IMR-90 (cell line): ENCODE measurements at regions not wholly inside any gene's neighbourhood (a gene's known extent, or its start where the extent isn't known, plus 50 kb on each side); places are given as distances from the start of the nearest gene placed in this dataset.

Experiments
- ATAC-seq: fragments of 200-7000 bp; cut with Tn5 transposase; 2 replicates; pipeline ENCODE4 v1.9.1; 2020; ENCODE audit warnings: low read depth, mild to moderate bottlenecking, moderate library complexity
- BruUV-seq: library from RNA; stranded (reverse); fragments of 400-500 nt; replicated peaks from 2 replicates; lab custom pipeline; 2021; lab: Mats Ljungman, UMichigan
- CTCF ChIA-PET: fragments of 300-600 bp; formaldehyde crosslinking; extraction: SDS; loops from one replicate; lab custom pipeline; 2021; ENCODE audit warnings: antibody characterized with exemption; lab: Yijun Ruan, JAX
- POLR2A ChIA-PET: fragments of 300-600 bp; sonication (Branson Sonifier 250); formaldehyde crosslinking; loops from one replicate; lab custom pipeline; 2022; ENCODE audit warnings: antibody characterized with exemption; ENCODE audit not compliant: unreplicated experiment; lab: Charles Lee
- DNase-seq: peaks from one replicate; pipeline ENCODE4 v3.0.0; 2013
- H2AFZ ChIP-seq: replicated peaks from 2 replicates; pipeline ENCODE3; 2013; ENCODE audit warnings: low read length, mild to moderate bottlenecking; ENCODE audit not compliant: poor library complexity
- H2AK5ac ChIP-seq: 2 replicates; pipeline ENCODE4 v1.6.1; 2013; ENCODE audit warnings: low read depth, low read length, inconsistent platforms
- H2AK9ac ChIP-seq: replicated peaks from 2 replicates; pipeline ENCODE3; 2013; ENCODE audit warnings: mild to moderate bottlenecking, low read depth, low read length, moderate library complexity; ENCODE audit not compliant: poor library complexity
- H2BK120ac ChIP-seq: 2 replicates; pipeline ENCODE4 v1.6.1; 2013; ENCODE audit warnings: low read depth, low read length, inconsistent platforms
- H2BK15ac ChIP-seq: 3 replicates; pipeline ENCODE4 v1.6.1; 2013; ENCODE audit warnings: low read depth, low read length, inconsistent platforms
- H2BK20ac ChIP-seq: 2 replicates; pipeline ENCODE4 v1.6.1; 2013; ENCODE audit warnings: low read depth, mild to moderate bottlenecking, inconsistent platforms, low read length, moderate library complexity
- H2BK5ac ChIP-seq: 2 replicates; pipeline ENCODE4 v1.6.1; 2013; ENCODE audit warnings: mild to moderate bottlenecking, low read depth, low read length, inconsistent platforms; ENCODE audit not compliant: poor library complexity, severe bottlenecking
- H3K14ac ChIP-seq: replicated peaks from 2 replicates; pipeline ENCODE4 v1.6.1; 2013; ENCODE audit warnings: low read depth, low read length, inconsistent platforms
- H3K18ac ChIP-seq: 2 replicates; pipeline ENCODE4 v1.6.1; 2013; ENCODE audit warnings: low read depth, low read length, control low read depth
- H3K23ac ChIP-seq: 2 replicates; pipeline ENCODE4 v1.6.1; 2013; ENCODE audit warnings: low read depth, low read length, inconsistent platforms
- H3K27ac ChIP-seq: 2 replicates; pipeline ENCODE4 v1.5.1; 2013; ENCODE audit warnings: mild to moderate bottlenecking, control low read depth, low read length; ENCODE audit not compliant: insufficient read depth
- H3K27me3 ChIP-seq: 2 replicates; pipeline ENCODE4 v1.6.1; 2013; ENCODE audit warnings: low read length; ENCODE audit not compliant: control insufficient read depth, insufficient read depth
- H3K36me3 ChIP-seq: 2 replicates; pipeline ENCODE4 v1.6.1; 2013; ENCODE audit warnings: low read length, mixed read lengths; ENCODE audit not compliant: control insufficient read depth, insufficient read depth
- H3K4ac ChIP-seq: 2 replicates; pipeline ENCODE4 v1.6.1; 2013; ENCODE audit warnings: low read depth, low read length, inconsistent platforms
- H3K4me1 ChIP-seq: 2 replicates; pipeline ENCODE4 v1.6.1; 2013; ENCODE audit warnings: low read length, mixed read lengths; ENCODE audit not compliant: control insufficient read depth, insufficient read depth
- H3K4me2 ChIP-seq: 2 replicates; pipeline ENCODE4 v1.6.1; 2013; ENCODE audit warnings: low read depth, mild to moderate bottlenecking, control low read depth, low read length, moderate library complexity
- H3K4me3 ChIP-seq: 2 replicates; pipeline ENCODE4 v1.5.1; 2013; ENCODE audit warnings: low read depth, mild to moderate bottlenecking, control low read depth, low read length, moderate library complexity; ENCODE audit not compliant: insufficient read depth
- H3K56ac ChIP-seq: 2 replicates; pipeline ENCODE4 v1.6.1; 2013; ENCODE audit warnings: low read length, inconsistent platforms; ENCODE audit not compliant: insufficient read depth; ENCODE audit errors: extremely low read depth
- H3K79me1 ChIP-seq, 2 experiments: 2 replicates each; pipeline ENCODE4 v1.6.1; 2013; ENCODE audit warnings: low read length in 2 of 2, inconsistent platforms in 1 of 2, low read depth in 1 of 2
- H3K9ac ChIP-seq: 2 replicates; pipeline ENCODE4 v1.6.1; 2013; ENCODE audit warnings: low read depth, low read length, control low read depth
- H3K9me1 ChIP-seq: 2 replicates; pipeline ENCODE4 v1.6.1; 2013; ENCODE audit warnings: low read length, inconsistent platforms; ENCODE audit not compliant: insufficient read depth
- H3K9me3 ChIP-seq: 2 replicates; pipeline ENCODE4 v1.6.1; 2013; ENCODE audit warnings: low read length; ENCODE audit not compliant: control insufficient read depth, insufficient read depth
- H4K20me1 ChIP-seq: 2 replicates; pipeline ENCODE4 v1.6.1; 2013; ENCODE audit warnings: low read length, inconsistent platforms; ENCODE audit not compliant: insufficient read depth
- H4K5ac ChIP-seq: 2 replicates; pipeline ENCODE4 v1.6.1; 2013; ENCODE audit warnings: mild to moderate bottlenecking, low read depth, low read length, control low read depth
- H4K8ac ChIP-seq, 2 experiments: 2 replicates each; pipeline ENCODE4 v1.6.1; 2013; ENCODE audit warnings: low read depth in 2 of 2, low read length in 2 of 2, control low read depth in 1 of 2, inconsistent platforms in 1 of 2
- H4K91ac ChIP-seq: 2 replicates; pipeline ENCODE4 v1.6.1; 2013; ENCODE audit warnings: low read depth, low read length, inconsistent platforms; ENCODE audit not compliant: insufficient read depth
- BHLHE40 ChIP-seq: fragments of 150-350 bp; IDR thresholded peaks from 2 replicates; pipeline ENCODE4 v1.6.1; 2016; ENCODE audit warnings: mild to moderate bottlenecking, low read depth, low read length
- MAZ ChIP-seq: IDR thresholded peaks from 2 replicates; pipeline ENCODE4 v1.6.1; 2012; ENCODE audit warnings: low read depth, mild to moderate bottlenecking, low read length, improper control_type of control experiment, moderate library complexity, borderline replicate concordance
- RFX5 ChIP-seq: IDR thresholded peaks from 2 replicates; pipeline ENCODE4 v1.8.0; 2012; ENCODE audit warnings: low read depth, mild to moderate bottlenecking, low read length, moderate library complexity
- WGBS, 2 experiments: methylation state at CpG; one replicate each; pipeline versions ENCODE4 v1.1.5 to v1.1.7; 2013; ENCODE audit warnings: missing lambda C conversion rate in 2 of 2; ENCODE audit not compliant: insufficient read length in 1 of 2; ENCODE audit errors: extremely low coverage in 2 of 2; 5-methylcytosine and 5-hydroxymethylcytosine counted together
- dilution Hi-C: fragments of 300-500 bp; cut with HindIII; formaldehyde crosslinking; loops from one replicate; pipeline ENCODE4 v1.14.3; 2018; ENCODE audit warnings: low sequenced_read_pairs; ENCODE audit not compliant: unreplicated experiment
- in situ Hi-C: fragments of 300-500 bp; cut with MboI; formaldehyde crosslinking; loops from 3 replicates; pipeline ENCODE4 v1.14.3; 2019; ENCODE audit warnings: low sequenced_read_pairs, inconsistent platforms, mixed read lengths
- intact Hi-C: fragments of 100-400 bp; cut with micrococcal nuclease; formaldehyde crosslinking; loops from 2 replicates; pipeline ENCODE4 v1.10.0; 2022

DNA sequence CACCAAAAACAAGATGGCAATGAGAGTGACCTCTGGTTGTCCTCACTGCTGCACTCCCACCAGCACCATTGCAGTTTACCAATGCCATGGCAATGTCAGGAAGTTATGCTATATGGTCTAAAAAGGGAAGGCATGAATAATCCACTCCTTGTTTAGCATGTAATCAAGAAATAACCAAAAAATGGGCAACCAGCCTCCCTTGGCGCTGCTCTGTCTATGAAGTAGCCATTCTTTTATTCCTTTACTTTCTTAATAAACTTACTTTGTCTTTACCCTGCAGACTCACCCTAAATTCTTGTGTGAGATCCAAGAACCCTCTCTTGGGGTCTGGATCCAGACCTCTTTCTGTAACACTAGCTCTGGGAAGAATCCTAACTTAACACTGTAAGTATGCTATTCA, 127.4 kb upstream of the IFNE start:
- WGBS, 2 experiments = no CpG with 5 or more reads among the region's 1 CpG
- H3K4me3 ChIP-seq = no peak overlapping the region
- H2BK20ac ChIP-seq = no peak overlapping the region
- no peak overlapping the region for H2BK5ac ChIP-seq
- H3K4me2 ChIP-seq = no peak overlapping the region
- H3K9ac ChIP-seq = no peak overlapping the region
- ChIA-PET CTCF (no interaction called here), POLR2A (no interaction called here)
- in situ Hi-C loops (no loop called here), intact Hi-C loops (no loop called here), dilution Hi-C loops (no loop called here)
- H3K23ac ChIP-seq = no peak overlapping the region
- no peaks in the 10 kb centered on the region for H3K27me3 ChIP-seq
- H2BK15ac ChIP-seq = no peak overlapping the region
- no peak overlapping the region; the same call in 1 of the 2 replicates for H3K18ac ChIP-seq
- no peak overlapping the region for H4K8ac ChIP-seq
- H2BK120ac ChIP-seq = no peak overlapping the region
- H3K36me3 ChIP-seq = no peaks in the 10 kb centered on the region
- no peak overlapping the region for H3K56ac ChIP-seq
- H3K9me3 ChIP-seq = no peaks in the 10 kb centered on the region
- ATAC-seq (no peak), DNase-seq (no peak)
- no peak overlapping the region for H2AFZ ChIP-seq
- no peak overlapping the region for H3K14ac ChIP-seq
- no peaks in the 10 kb centered on the region for H4K20me1 ChIP-seq
- no peak overlapping the region for H3K27ac ChIP-seq
- no peak for TF ChIP-seq BHLHE40
- TF ChIP-seq RFX5 = no peak
- no peak for TF ChIP-seq MAZ
- 0 out of 2 replicates have a peak, but pooled peaks cover 3% of the 10 kb centered on the region for H3K9me1 ChIP-seq
- no peak overlapping the region for H3K4ac ChIP-seq
- H2AK5ac ChIP-seq = no peak overlapping the region
- BruUV-seq = no TSS peak
- H4K5ac ChIP-seq = no peak overlapping the region
- peaks cover 5% of the 10 kb centered on the region for H3K4me1 ChIP-seq
- H4K91ac ChIP-seq = no peak overlapping the region
- H2AK9ac ChIP-seq = no peak overlapping the region
- no peaks in the 10 kb centered on the region for H3K79me1 ChIP-seq
